Ovary (tissue), 3 donors: ENCODE measurements at regions not wholly inside any gene's neighbourhood (a gene's known extent, or its start where the extent isn't known, plus 50 kb on each side); places are given as distances from the start of the nearest gene placed in this dataset.
"Not testable (repeated sequence)": the region's sequence is repeated elsewhere in the genome, so short reads cannot be mapped to it uniquely, and the experiment has no call there.

Source experiments
- CTCF ChIP-seq, 3 donors: fragments of 450-650 bp in 2 of 3; fragments of 200-600 bp in 1 of 3; IDR thresholded peaks; one replicate each; pipeline versions ENCODE4 v1.5.1 to v1.8.0; 2016 to 2022; ENCODE audit warnings: antibody characterized with exemption in 3 of 3, mild to moderate bottlenecking in 1 of 3
- EP300 ChIP-seq: sonication (generic); formaldehyde crosslinking; IDR thresholded peaks from one replicate; pipeline ENCODE4 v1.6.1; 2017; ENCODE audit warnings: antibody characterized with exemption
- POLR2A ChIP-seq: fragments of 450-650 bp; IDR thresholded peaks from one replicate; pipeline ENCODE4 v1.6.1; 2017; ENCODE audit warnings: antibody characterized with exemption, mild to moderate bottlenecking, moderate library complexity
- donor health status: DM: no; HTN: no; CAD: no.

- TF ChIP-seq POLR2A; CTCF (IDR thresholded peaks at IDR 0.05); EP300: not testable (repeated sequence)
Measured at GRCh38 chr15:21532785-21533184, 92.5 kb upstream of the POTEB3 start.
